ENCODE measurements at regions not wholly inside any gene's neighbourhood (a gene's known extent, or its start where the extent isn't known, plus 50 kb on each side); places are given as distances from the start of the nearest gene placed in this dataset.

DNA sequence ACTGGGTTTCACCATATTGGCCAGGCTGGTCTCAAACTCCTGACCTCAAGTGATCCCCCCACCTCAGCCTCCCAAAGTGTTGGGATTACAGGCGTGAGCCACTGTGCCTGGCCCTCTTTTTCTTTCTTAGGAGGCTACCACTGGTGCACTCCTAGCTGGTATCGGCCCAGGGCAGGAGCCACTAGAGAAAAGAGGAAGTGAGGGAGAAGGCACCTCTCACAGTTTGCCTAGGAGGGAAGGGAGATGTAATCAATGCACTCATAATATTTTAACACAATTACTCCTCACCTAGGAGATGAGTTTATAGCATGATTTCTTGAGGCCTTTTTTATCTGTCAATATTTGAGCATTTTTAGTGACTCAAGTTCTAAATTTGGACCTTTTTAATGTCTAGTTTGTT lies 189.0 kb upstream of the SOX4 start:
- WGBS, 2 donors = 50 to 69% methylated on average over 2 of the region's 2 CpGs
- Histone ChIP-seq H3K9ac (ENCODE audit: insufficient read depth in 1 of 2, low read length in 2 of 2) (no peak overlapping the region), H3K4me1 (ENCODE audit: control insufficient read depth in 5 of 5, insufficient read depth in 5 of 5, low read length in 5 of 5) (no peaks in the 10 kb centered on the region), H3K4me3 (no peak overlapping the region), H3K27me3 (ENCODE audit: control insufficient read depth in 3 of 3, insufficient read depth in 3 of 3, low read length in 2 of 3) (no peaks in the 10 kb centered on the region), H3K27ac (ENCODE audit: low read depth in 1 of 2, low read length in 1 of 2) (no peak overlapping the region), H3K9me3 (ENCODE audit: control insufficient read depth in 4 of 4, insufficient read depth in 3 of 4, low read length in 3 of 4) (no peaks in the 10 kb centered on the region), H3K36me3 (ENCODE audit: control insufficient read depth in 4 of 4, insufficient read depth in 4 of 4, low read length in 4 of 4) (no peaks in the 10 kb centered on the region)
- TF ChIP-seq, protein P1, sequence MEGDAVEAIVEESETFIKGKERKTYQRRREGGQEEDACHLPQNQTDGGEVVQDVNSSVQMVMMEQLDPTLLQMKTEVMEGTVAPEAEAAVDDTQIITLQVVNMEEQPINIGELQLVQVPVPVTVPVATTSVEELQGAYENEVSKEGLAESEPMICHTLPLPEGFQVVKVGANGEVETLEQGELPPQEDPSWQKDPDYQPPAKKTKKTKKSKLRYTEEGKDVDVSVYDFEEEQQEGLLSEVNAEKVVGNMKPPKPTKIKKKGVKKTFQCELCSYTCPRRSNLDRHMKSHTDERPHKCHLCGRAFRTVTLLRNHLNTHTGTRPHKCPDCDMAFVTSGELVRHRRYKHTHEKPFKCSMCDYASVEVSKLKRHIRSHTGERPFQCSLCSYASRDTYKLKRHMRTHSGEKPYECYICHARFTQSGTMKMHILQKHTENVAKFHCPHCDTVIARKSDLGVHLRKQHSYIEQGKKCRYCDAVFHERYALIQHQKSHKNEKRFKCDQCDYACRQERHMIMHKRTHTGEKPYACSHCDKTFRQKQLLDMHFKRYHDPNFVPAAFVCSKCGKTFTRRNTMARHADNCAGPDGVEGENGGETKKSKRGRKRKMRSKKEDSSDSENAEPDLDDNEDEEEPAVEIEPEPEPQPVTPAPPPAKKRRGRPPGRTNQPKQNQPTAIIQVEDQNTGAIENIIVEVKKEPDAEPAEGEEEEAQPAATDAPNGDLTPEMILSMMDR (IDR thresholded peaks at IDR 0.05; ENCODE audit: control extremely low read depth, extremely low read depth) = no peak
- ATAC-seq (ENCODE audit: insufficient read depth, low FRiP score) = no peak
- no peak for DNase-seq

GRCh38 chr6:21406316-21406715 lies 187.2 kb upstream of the SOX4 start:
- Histone ChIP-seq H3K36me3 (ENCODE audit: control insufficient read depth in 4 of 4, insufficient read depth in 4 of 4, low read length in 4 of 4) (no peaks in the 10 kb centered on the region), H3K4me3 (no peak overlapping the region), H3K9me3 (ENCODE audit: control insufficient read depth in 4 of 4, insufficient read depth in 3 of 4, low read length in 3 of 4) (peaks cover 0 to 2% (median 0%) of the 10 kb centered on the region in 4 donors), H3K4me1 (ENCODE audit: control insufficient read depth in 5 of 5, insufficient read depth in 5 of 5, low read length in 5 of 5) (no peaks in the 10 kb centered on the region), H3K27me3 (ENCODE audit: control insufficient read depth in 3 of 3, insufficient read depth in 3 of 3, low read length in 2 of 3) (no peaks in the 10 kb centered on the region), H3K27ac (ENCODE audit: low read depth in 1 of 2, low read length in 1 of 2) (no peak overlapping the region), H3K9ac (ENCODE audit: insufficient read depth in 1 of 2, low read length in 2 of 2) (no peak overlapping the region)
- WGBS, 2 donors = 77 to 81% methylated on average over 5 of the region's 5 CpGs
- ATAC-seq (ENCODE audit: insufficient read depth, low FRiP score) (no peak), DNase-seq (peak; percentile 22 to 56 (median 28))
- TF ChIP-seq, protein P1 (IDR thresholded peaks at IDR 0.05; ENCODE audit: control extremely low read depth, extremely low read depth) = no peak

DNA sequence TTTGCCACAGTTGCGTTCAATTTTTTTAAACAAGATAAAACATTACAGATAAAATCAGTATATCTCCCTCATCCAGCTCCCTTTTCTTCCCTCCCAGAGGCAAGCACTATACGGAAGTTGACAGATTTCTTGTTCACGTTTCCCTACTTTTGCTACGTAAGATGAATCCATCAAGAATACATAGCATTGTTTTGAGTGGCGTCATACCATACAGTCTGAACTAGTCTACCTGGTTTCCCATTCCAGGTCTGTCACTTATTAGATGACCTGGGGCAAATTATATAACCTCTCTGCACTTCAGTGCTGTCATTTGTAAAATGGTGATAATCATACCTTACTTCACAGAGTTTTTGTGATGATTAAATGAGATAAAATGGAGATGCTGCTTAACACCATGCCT lies 184.3 kb upstream of the SOX4 start:
- H3K4me1 ChIP-seq (ENCODE audit: control insufficient read depth in 5 of 5, insufficient read depth in 5 of 5, low read length in 5 of 5) = no peaks in the 10 kb centered on the region
- H3K4me3 ChIP-seq = no peak overlapping the region
- H3K36me3 ChIP-seq (ENCODE audit: control insufficient read depth in 4 of 4, insufficient read depth in 4 of 4, low read length in 4 of 4) = no peaks in the 10 kb centered on the region
- H3K27ac ChIP-seq (ENCODE audit: low read depth in 1 of 2, low read length in 1 of 2) = no peak overlapping the region
- ATAC-seq (ENCODE audit: insufficient read depth, low FRiP score) (no peak), DNase-seq (no peak)
- H3K27me3 ChIP-seq (ENCODE audit: control insufficient read depth in 3 of 3, insufficient read depth in 3 of 3, low read length in 2 of 3) = no peaks in the 10 kb centered on the region
- TF ChIP-seq, protein P1 (IDR thresholded peaks at IDR 0.05; ENCODE audit: control extremely low read depth, extremely low read depth) = no peak
- 93 to 96% methylated on average over 5 of the region's 5 CpGs for WGBS, 2 donors
- peaks cover 0 to 2% (median 0%) of the 10 kb centered on the region in 4 donors for H3K9me3 ChIP-seq (ENCODE audit: control insufficient read depth in 4 of 4, insufficient read depth in 3 of 4, low read length in 3 of 4)
- H3K9ac ChIP-seq (ENCODE audit: insufficient read depth in 1 of 2, low read length in 2 of 2) = no peak overlapping the region

GRCh38 chr6:21413428-21413827 lies 180.1 kb upstream of the SOX4 start:
- DNase-seq = no peak
- 90 to 93% methylated on average over 1 of the region's 1 CpG for WGBS, 2 donors

More at GRCh38 chr6:21413428-21413827, 180.1 kb upstream of the SOX4 start:
- no peak overlapping the region for H3K4me3 ChIP-seq
- H3K27me3 ChIP-seq (ENCODE audit: control insufficient read depth in 3 of 3, insufficient read depth in 3 of 3, low read length in 2 of 3) = no peaks in the 10 kb centered on the region
- no peaks in the 10 kb centered on the region for H3K4me1 ChIP-seq (ENCODE audit: control insufficient read depth in 5 of 5, insufficient read depth in 5 of 5, low read length in 5 of 5)
- TF ChIP-seq, protein P1 (IDR thresholded peaks at IDR 0.05; ENCODE audit: control extremely low read depth, extremely low read depth) = no peak
- peaks cover 0 to 2% (median 0%) of the 10 kb centered on the region in 4 donors for H3K9me3 ChIP-seq (ENCODE audit: control insufficient read depth in 4 of 4, insufficient read depth in 3 of 4, low read length in 3 of 4)
- no peak overlapping the region for H3K9ac ChIP-seq (ENCODE audit: insufficient read depth in 1 of 2, low read length in 2 of 2)
- H3K27ac ChIP-seq (ENCODE audit: low read depth in 1 of 2, low read length in 1 of 2) = no peak overlapping the region
- no peak for ATAC-seq (ENCODE audit: insufficient read depth, low FRiP score)
- no peaks in the 10 kb centered on the region for H3K36me3 ChIP-seq (ENCODE audit: control insufficient read depth in 4 of 4, insufficient read depth in 4 of 4, low read length in 4 of 4)

Measured in lung (tissue), 11 donors.